HepG2 (cell line): ENCODE measurements at regions not wholly inside any gene's neighbourhood (a gene's known extent, or its start where the extent isn't known, plus 50 kb on each side); places are given as distances from the start of the nearest gene placed in this dataset.

Experiments
- ATAC-seq: fragments of 200-7000 bp; cut with Tn5 transposase; 3 replicates; pipeline ENCODE4 v1.9.1; 2020; ENCODE audit warnings: mild to moderate bottlenecking, moderate library complexity
- BruUV-seq: library from RNA; stranded (reverse); fragments of 400-500 nt; replicated peaks from 2 replicates; lab custom pipeline; 2021; lab: Mats Ljungman, UMichigan
- CTCF ChIA-PET: fragments of 300-600 bp; formaldehyde crosslinking; extraction: SDS; loops from one replicate; lab custom pipeline; 2021; ENCODE audit warnings: low total read pairs, inconsistent platforms, low intra/inter-chr PET ratio; lab: Yijun Ruan, JAX
- POLR2A ChIA-PET: fragments of 350-600 bp; sonication (Branson Sonifier 250); formaldehyde crosslinking; loops from one replicate; lab custom pipeline; 2020; ENCODE audit warnings: antibody characterized with exemption, inconsistent platforms; lab: Yijun Ruan, JAX
- DNase-seq: peaks from one replicate; pipeline ENCODE4 v3.0.0-alpha.2; 2015; ENCODE audit warnings: low spot score
- FAIRE-seq: peaks from 3 replicates; lab custom pipeline; 2011; peaks lifted over from hg19 to GRCh38; lab: Jason Lieb, UNC
- H2AFZ ChIP-seq: one replicate; pipeline ENCODE4 v1.6.1; 2011; ENCODE audit warnings: low read length, inconsistent platforms
- H3K27ac ChIP-seq: fragments of 300-600 bp; 3 replicates; pipeline ENCODE4 v1.8.0; 2011; ENCODE audit warnings: mixed run types, mild to moderate bottlenecking, mixed read lengths, low read length, inconsistent platforms; ENCODE audit not compliant: insufficient read depth; ENCODE audit errors: extremely low read length
- H3K27me3 ChIP-seq, 2 experiments: fragments of 200-600 bp in 1 of 2; 2 replicates in 1 of 2; 3 replicates in 1 of 2; pipeline versions ENCODE4 v1.6.0 to v1.8.0; 2011; ENCODE audit warnings: low read length in 2 of 2, mild to moderate bottlenecking in 2 of 2, moderate library complexity in 2 of 2, inconsistent platforms in 1 of 2; ENCODE audit not compliant: insufficient read depth in 2 of 2, control insufficient read depth in 1 of 2
- H3K36me3 ChIP-seq, 2 experiments: fragments of 200-600 bp in 1 of 2; replicated peaks in 1 of 2; 2 replicates in 1 of 2; 3 replicates in 1 of 2; pipeline versions ENCODE4 v1.5.1 to v1.8.0; 2011; ENCODE audit warnings: low read length in 2 of 2, inconsistent platforms in 1 of 2; ENCODE audit not compliant: insufficient read depth in 2 of 2, control insufficient read depth in 1 of 2
- H3K4me1 ChIP-seq: 2 replicates; pipeline ENCODE4 v1.5.1; 2012; ENCODE audit warnings: low read length, inconsistent platforms; ENCODE audit not compliant: insufficient read depth
- H3K4me2 ChIP-seq: 2 replicates; pipeline ENCODE4 v1.6.0; 2011; ENCODE audit warnings: low read depth, low read length, inconsistent platforms
- H3K4me3 ChIP-seq, 3 experiments: fragments of 200-600 bp in 1 of 3; sonication (generic), shearing (Covaris generic) in 1 of 3; replicated peaks in 1 of 3; 2 replicates each; pipeline ENCODE4 v1.5.1; 2011 to 2016; ENCODE audit warnings: low read length in 3 of 3, inconsistent platforms in 2 of 3, low read depth in 2 of 3, mild to moderate bottlenecking in 2 of 3, control low read depth in 1 of 3, mixed read lengths in 1 of 3; ENCODE audit not compliant: insufficient read depth in 1 of 3
- H3K79me2 ChIP-seq: one replicate; pipeline ENCODE4 v1.6.1; 2011; ENCODE audit warnings: low read length, inconsistent platforms; ENCODE audit not compliant: insufficient read depth
- H3K9ac ChIP-seq: 2 replicates; pipeline ENCODE4 v1.6.0; 2011; ENCODE audit warnings: mild to moderate bottlenecking, low read depth, low read length, inconsistent platforms; ENCODE audit not compliant: insufficient read depth
- H3K9me3 ChIP-seq: 2 replicates; pipeline ENCODE4 v1.5.1; 2012; ENCODE audit warnings: mild to moderate bottlenecking, low read length
- H4K20me1 ChIP-seq: 2 replicates; pipeline ENCODE4 v1.6.0; 2011; ENCODE audit warnings: inconsistent platforms, mild to moderate bottlenecking, low read length, moderate library complexity; ENCODE audit not compliant: insufficient read depth
- AKAP8 ChIP-seq: sonication (generic); formaldehyde crosslinking; IDR thresholded peaks from 2 replicates; pipeline ENCODE4 v1.5.1; 2020; ENCODE audit warnings: mild to moderate bottlenecking, missing genetic modification reagents
- CBX5 ChIP-seq: sonication (generic); formaldehyde crosslinking; IDR thresholded peaks from 2 replicates; pipeline ENCODE4 v1.4.0; 2020; ENCODE audit warnings: missing genetic modification reagents, borderline replicate concordance
- ESRRA ChIP-seq: sonication (generic); formaldehyde crosslinking; IDR thresholded peaks from 2 replicates; pipeline ENCODE4 v1.5.1; 2020; ENCODE audit warnings: mild to moderate bottlenecking, low read depth, missing genetic modification reagents
- FOXP1 ChIP-seq, 2 experiments: fragments of 450-650 bp in 1 of 2; IDR thresholded peaks; 2 replicates each; pipeline ENCODE4 v1.6.1; 2017 to 2018; ENCODE audit warnings: antibody characterized with exemption in 1 of 2
- GMEB2 ChIP-seq: IDR thresholded peaks from 2 replicates; pipeline ENCODE4 v1.6.1; 2016; ENCODE audit warnings: missing biosample characterization, missing genetic modification reagents, low read depth
- HHEX ChIP-seq: IDR thresholded peaks from 2 replicates; pipeline ENCODE4 v1.6.1; 2016; ENCODE audit warnings: control low read depth
- HOXA5 ChIP-seq: sonication (generic); formaldehyde crosslinking; IDR thresholded peaks from 2 replicates; pipeline ENCODE4 v1.4.0; 2020; ENCODE audit warnings: missing genetic modification reagents
- PITX1 ChIP-seq: sonication (generic); formaldehyde crosslinking; IDR thresholded peaks from 2 replicates; pipeline ENCODE4 v1.5.1; 2020; ENCODE audit warnings: mild to moderate bottlenecking, missing genetic modification reagents
- RBFOX2 ChIP-seq: fragments of 200-400 bp; formaldehyde crosslinking; IDR thresholded peaks from 2 replicates; pipeline ENCODE4 v1.6.1; 2017; ENCODE audit warnings: low read depth, mild to moderate bottlenecking, low read length
- RCOR2 ChIP-seq: IDR thresholded peaks from 2 replicates; pipeline ENCODE4 v1.6.1; 2016; ENCODE audit warnings: missing biosample characterization, missing genetic modification reagents
- SNRNP70 ChIP-seq: fragments of 200-400 bp; formaldehyde crosslinking; IDR thresholded peaks from 2 replicates; pipeline ENCODE4 v1.6.1; 2017; ENCODE audit warnings: mild to moderate bottlenecking, low read depth, low read length, moderate library complexity
- SP2 ChIP-seq: sonication (generic); formaldehyde crosslinking; IDR thresholded peaks from 2 replicates; pipeline ENCODE4 v1.5.1; 2020; ENCODE audit warnings: mild to moderate bottlenecking, missing genetic modification reagents
- ZMAT5 ChIP-seq: sonication (generic); formaldehyde crosslinking; IDR thresholded peaks from 2 replicates; pipeline ENCODE4 v1.5.0; 2020; ENCODE audit warnings: mild to moderate bottlenecking, low read depth, missing genetic modification reagents, borderline replicate concordance
- ZNF251 ChIP-seq: sonication (generic); formaldehyde crosslinking; IDR thresholded peaks from 2 replicates; pipeline ENCODE4 v1.9.0; 2021; ENCODE audit warnings: mild to moderate bottlenecking, missing genetic modification reagents
- ZNF253 ChIP-seq: sonication (generic); formaldehyde crosslinking; IDR thresholded peaks from 2 replicates; pipeline ENCODE4 v1.8.0; 2022; ENCODE audit warnings: mild to moderate bottlenecking, missing genetic modification reagents, borderline replicate concordance
- ZNF549 ChIP-seq: sonication (generic); formaldehyde crosslinking; IDR thresholded peaks from 2 replicates; pipeline ENCODE4 v1.5.0; 2020; ENCODE audit warnings: missing genetic modification reagents
- WGBS: methylation state at CpG from one replicate; pipeline ENCODE4 v1.1.6; 2017; ENCODE audit warnings: low lambda C conversion rate; 5-methylcytosine and 5-hydroxymethylcytosine counted together
- in situ Hi-C: cut with HindIII; loops from 2 replicates; pipeline ENCODE4 v1.10.0; 2017; ENCODE audit warnings: low pct_unique_long_range_greater_than_20kb; ENCODE audit not compliant: extremely low pct_ligation_motif_present
- intact Hi-C: fragments of 100-400 bp; cut with micrococcal nuclease; formaldehyde crosslinking; loops from one replicate; pipeline ENCODE4 v1.10.0; 2022; ENCODE audit not compliant: unreplicated experiment
- TF ChIP-seq, protein P1 (sequence below): sonication (generic); formaldehyde crosslinking; IDR thresholded peaks from 2 replicates; pipeline ENCODE4 v1.4.0; 2020; ENCODE audit warnings: mild to moderate bottlenecking, missing genetic modification reagents

- no peak overlapping the region for H3K4me2 ChIP-seq
- H4K20me1 ChIP-seq = no peaks in the 10 kb centered on the region
- 16% methylated on average over 2 of the region's 2 CpGs for WGBS
- BruUV-seq = no TSS peak
- POLR2A ChIA-PET = no interaction called here
- H3K4me1 ChIP-seq = no peaks in the 10 kb centered on the region
- no peak for DNase-seq
- H3K9me3 ChIP-seq = no peaks in the 10 kb centered on the region
- intact Hi-C loops = no loop called here
- ATAC-seq = no peak
- no peaks in the 10 kb centered on the region for H3K36me3 ChIP-seq
- no peaks in the 10 kb centered on the region for H3K79me2 ChIP-seq
- no peak overlapping the region for H2AFZ ChIP-seq
- H3K27me3 ChIP-seq = no peaks in the 10 kb centered on the region
- no peak overlapping the region for H3K9ac ChIP-seq
- no peak overlapping the region for H3K4me3 ChIP-seq
- CTCF ChIA-PET = no interaction called here
- in situ Hi-C loops = no loop called here
- no peak for FAIRE-seq
- no peak overlapping the region for H3K27ac ChIP-seq
- no peak for TF ChIP-seq ZNF253 (CRISPR knock-in tag)
- TF ChIP-seq AKAP8 = no peak
- no peak for TF ChIP-seq SNRNP70
- TF ChIP-seq HHEX (CRISPR knock-in tag) = no peak
- TF ChIP-seq ZNF251 = no peak
- no peak for TF ChIP-seq FOXP1 (IDR thresholded peaks at IDR 0.05)
- no peak for TF ChIP-seq FOXP1 (CRISPR knock-in tag; IDR thresholded peaks at IDR 0.05)
- TF ChIP-seq RCOR2 (CRISPR knock-in tag) = no peak
- TF ChIP-seq, protein P1, sequence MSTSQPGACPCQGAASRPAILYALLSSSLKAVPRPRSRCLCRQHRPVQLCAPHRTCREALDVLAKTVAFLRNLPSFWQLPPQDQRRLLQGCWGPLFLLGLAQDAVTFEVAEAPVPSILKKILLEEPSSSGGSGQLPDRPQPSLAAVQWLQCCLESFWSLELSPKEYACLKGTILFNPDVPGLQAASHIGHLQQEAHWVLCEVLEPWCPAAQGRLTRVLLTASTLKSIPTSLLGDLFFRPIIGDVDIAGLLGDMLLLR (CRISPR knock-in tag) = no peak
- TF ChIP-seq ZMAT5 (CRISPR knock-in tag) = no peak
- no peak for TF ChIP-seq RBFOX2
- no peak for TF ChIP-seq ESRRA
- no peak for TF ChIP-seq HOXA5
- TF ChIP-seq ZNF549 (CRISPR knock-in tag) = no peak
- TF ChIP-seq SP2 (CRISPR knock-in tag) = no peak
- TF ChIP-seq PITX1 (CRISPR knock-in tag) = no peak
- TF ChIP-seq CBX5 = no peak
- TF ChIP-seq GMEB2 (CRISPR knock-in tag) = no peak
Observed at GRCh38 chr2:207265332-207265731, 99.6 kb upstream of the KLF7 start.
